GM18870 (cell line): ENCODE measurements at regions not wholly inside any gene's neighbourhood (a gene's known extent, or its start where the extent isn't known, plus 50 kb on each side); places are given as distances from the start of the nearest gene placed in this dataset.
"Not testable (repeated sequence)": the region's sequence is repeated elsewhere in the genome, so short reads cannot be mapped to it uniquely, and the experiment has no call there.

Experiments
- ATAC-seq: cut with Tn5 transposase; IDR thresholded peaks from one replicate; pipeline ENCODE4 v1.9.1; 2021; ENCODE audit warnings: moderate library complexity; ENCODE audit not compliant: unreplicated experiment

DNA sequence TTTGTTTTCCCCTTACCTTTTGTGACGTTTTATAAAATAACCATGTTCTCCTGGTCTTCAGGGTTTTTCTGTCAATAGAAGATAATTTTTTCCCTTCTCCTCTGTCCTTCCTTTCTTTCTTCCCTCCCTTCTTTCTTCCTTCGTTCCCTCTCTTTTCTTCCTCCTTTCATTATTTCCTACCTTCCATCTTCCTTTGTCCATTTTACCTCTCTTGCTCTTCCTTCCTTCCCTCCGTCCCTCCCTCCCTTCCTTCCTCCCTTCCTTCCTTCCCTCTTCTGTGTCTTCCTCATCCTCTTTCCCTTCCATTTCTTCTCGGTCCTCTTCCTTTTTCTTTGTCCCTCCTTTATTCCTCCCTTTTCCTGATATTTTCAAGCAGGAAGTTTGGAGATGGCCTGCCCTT is 128.2 kb downstream of the TEX36 start:
- no peak for ATAC-seq

DNA sequence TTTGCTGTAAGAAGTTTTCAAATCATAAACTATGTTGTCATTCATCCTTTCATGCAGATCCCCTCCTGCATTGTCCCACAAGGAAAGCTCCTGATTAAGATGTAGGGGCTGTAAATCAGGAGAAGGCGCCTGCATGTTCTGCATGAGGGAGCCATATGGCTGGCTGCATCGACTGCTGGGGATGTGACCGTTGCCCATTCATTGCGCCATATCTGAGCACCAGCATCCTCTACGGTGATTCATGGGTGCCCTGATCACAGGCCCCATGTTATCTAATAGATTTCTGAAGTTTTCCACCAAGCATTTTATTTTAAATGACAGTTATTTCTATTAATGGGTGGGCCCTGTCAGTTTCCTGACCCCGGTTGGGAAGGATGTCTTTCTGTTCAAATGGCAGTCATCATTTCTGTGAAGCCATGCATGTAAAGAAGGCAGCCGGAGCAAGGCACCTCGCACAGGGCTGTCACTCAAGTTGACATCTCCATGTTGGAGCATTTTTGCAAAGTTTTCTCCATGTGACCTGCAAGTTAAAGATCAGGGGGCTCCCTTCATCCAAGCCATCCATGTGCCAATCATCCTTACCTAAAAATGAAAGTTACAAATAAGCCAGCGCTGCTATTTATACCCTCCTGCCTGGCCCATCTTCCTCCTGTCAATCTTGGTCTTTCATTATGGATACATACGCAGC is 128.8 kb downstream of the TEX36 start:
- no peak for ATAC-seq

DNA sequence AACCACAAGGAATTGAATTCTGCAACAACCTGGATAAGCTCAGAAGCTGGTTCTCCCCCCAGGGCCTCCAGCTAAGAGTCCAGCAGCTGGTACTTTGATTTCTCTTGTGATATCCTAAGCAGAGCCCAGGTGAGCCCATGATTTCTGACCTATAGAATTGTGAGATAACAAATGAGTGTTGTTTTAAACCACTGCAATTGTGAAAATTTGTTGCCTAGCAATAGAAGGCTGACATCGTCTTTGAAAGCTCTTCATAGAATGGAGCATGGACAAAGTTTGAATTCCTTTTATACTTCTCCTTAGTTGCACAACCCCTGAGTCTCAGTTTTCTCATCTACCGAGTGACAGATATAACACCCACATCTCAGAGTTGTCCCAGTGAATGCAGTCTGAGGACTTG is 129.9 kb downstream of the TEX36 start:
- no peak for ATAC-seq

DNA sequence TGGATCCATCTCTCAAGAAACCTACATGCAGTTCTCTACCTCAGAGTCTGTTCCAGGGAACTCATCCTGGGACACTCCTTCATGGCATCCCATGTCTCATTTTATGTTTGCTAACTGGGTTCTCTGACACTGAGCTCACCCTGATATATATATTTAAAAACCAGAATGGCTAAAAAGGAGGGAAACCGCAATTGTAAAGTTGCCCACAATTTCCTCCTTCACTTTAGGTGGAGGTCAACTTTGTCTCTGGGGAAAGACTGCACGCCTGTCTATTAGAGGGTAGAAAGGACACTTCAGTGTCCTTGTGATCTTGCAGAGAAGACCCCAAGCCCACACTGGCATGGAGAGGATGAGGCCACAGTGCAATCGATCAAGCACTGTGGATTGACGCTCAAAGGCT is 131.7 kb downstream of the TEX36 start:
- no peak for ATAC-seq

DNA sequence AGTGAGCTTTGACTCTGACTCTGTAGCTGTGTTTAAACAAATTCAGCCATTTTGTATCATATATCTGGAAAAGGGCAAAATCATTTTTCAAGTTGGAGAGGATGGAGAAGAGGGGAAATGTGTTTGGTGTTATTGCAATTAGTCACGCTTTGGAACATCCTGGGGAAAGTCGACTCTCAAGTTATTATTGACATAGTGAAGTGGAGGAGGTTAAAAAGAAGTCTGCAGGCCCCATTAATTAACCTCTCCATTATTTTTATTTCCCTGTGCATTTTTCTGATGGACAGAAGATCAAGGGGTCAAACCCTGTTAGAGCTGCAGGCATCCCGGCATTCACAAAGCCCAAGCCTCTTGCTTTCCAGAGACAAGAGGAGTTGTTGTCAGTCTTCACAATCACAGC is 132.6 kb downstream of the TEX36 start:
- ATAC-seq = no peak

DNA sequence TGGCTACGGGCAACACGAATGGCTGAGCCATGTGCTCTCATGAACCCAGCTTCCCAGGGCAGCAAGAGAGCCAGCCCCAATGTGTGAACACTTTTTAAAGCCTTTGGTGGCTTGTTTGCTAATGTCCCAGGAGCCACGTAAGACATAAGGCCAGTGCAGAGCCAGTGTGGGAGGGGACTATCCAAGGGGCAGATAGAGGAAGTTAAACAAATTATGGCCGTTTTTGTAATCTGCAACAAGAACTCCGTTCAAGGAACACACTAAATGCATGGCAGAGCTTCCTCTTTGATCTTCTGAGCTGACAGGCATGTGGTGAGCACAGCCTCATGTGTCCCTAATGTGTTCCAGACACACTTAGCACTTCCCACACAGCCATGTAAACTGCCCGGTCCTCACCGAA is 133.3 kb downstream of the TEX36 start:
- no peak for ATAC-seq

DNA sequence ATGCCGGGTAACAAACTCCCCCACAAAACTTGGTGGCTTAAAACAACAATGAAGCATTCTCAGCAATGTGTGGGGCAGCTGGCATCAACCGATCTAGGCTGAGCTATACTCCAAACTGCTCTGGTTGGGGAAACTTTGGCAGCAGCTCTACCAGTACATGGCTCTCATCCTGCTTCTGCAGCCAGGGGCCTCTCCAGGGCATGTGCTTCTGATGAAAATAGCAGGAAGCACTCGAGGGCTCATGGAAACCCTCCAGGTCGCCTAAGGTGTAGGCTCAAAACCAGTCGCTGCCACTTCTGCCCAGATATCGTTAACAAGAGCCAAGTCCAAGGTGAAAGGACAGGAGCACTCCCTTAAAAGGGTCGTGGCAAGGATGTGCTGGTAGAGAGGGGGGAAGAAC is 134.1 kb downstream of the TEX36 start:
- no peak for ATAC-seq

DNA sequence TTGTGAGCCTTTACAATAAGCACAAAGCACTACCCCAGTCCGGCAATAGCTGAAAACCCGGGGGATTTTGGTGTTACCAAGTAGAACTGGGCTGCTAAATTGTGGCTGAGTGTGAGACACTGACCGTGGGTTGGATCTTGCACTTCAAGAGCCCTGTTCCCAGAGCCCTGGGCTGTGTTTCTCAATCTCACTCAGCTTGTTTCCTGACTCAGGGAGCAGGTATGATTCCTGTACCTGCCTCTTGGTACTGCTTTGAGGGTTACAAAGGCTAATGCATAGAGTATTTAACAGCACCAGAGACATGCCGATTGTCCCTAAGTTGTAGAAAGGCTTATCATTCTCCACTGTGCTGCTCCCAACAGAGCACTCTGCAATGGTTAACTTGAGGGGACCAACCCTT is 134.6 kb downstream of the TEX36 start:
- ATAC-seq = no peak

DNA sequence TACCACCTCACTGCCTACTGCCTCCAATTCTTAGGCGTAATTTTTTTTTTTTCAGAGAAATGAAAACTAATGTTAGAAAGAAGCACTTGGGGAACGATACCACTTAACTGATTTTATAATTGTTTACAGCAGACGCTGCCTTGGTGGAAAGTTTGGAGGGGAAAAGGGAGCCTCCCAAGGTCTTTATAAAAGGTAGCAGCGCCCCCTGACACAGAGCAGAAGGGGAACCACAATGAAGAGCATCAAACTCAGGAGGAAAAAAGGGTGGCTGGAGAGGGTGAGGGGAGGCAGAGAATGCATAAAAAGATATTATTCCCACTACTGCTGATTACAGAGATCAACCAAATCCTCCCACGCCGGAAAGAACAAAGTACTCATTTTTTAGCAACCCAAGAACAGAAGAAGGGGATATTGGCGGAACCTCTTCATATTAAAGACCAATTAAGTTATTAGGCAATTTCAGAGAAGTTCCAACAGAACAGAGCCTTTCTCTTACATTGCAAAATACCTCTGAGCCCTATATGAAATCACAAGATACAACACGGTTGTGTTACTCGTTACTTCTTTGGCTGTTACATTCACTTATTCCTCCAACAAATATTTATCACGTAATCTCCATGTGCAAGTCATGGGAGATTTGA is 135.8 kb downstream of the TEX36 start:
- no peak for ATAC-seq

DNA sequence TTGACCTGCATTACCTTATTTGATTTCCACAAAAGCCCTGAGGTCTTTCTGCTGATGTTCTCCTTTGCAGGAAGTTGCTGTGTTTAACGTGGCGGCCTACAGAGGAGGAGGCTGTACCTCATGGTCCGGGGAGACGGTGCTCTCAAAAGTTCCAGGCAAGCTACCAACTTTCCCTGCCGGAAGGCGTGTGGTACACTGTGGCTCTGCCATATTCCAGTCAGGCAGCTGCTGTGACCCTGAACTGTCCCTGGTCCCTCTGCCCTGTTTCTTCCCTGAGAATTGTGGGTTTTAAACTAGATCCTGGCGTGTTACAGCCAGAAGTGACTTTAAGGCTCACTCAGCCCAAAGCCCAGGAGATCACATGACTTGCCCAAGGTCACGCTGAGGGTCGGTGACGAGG is 139.2 kb downstream of the TEX36 start:
- no peak for ATAC-seq

DNA sequence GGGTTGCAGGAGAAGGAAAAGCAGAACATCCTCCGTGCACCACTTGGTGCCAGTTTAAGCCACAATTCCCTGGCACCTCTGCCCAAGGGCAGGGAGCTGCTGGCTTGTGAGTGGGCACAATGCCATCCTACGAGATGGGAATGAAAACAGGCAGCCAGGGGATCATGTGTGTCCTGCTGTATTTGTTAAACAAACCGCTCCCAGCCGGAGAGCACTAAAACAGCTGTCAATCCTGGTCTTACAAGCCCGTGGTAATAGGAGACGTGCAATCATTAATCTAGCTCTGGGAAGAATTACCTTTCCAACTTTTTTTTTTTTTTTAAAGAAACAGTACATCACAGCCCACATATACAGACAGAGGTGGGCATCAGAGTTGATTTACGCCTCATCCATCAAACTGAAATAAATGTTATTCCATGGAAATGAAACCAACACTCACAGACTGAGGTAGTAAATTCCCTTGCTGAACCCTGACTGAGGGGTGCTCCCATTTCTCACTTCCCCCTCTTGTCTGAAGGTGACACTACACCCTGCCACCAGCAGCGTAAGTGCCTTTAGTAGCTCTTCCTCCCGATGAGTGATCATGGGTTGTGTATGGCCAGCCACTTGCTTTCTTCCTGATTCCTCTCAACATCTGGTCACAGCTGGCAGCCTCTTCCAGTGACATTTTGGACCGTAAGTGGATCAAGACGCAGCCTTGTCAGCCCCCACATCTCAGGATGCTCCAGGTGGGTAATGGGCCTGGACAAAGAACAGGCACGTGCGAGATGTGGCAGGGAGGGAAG is 143.8 kb downstream of the TEX36 start:
- no peak for ATAC-seq

DNA sequence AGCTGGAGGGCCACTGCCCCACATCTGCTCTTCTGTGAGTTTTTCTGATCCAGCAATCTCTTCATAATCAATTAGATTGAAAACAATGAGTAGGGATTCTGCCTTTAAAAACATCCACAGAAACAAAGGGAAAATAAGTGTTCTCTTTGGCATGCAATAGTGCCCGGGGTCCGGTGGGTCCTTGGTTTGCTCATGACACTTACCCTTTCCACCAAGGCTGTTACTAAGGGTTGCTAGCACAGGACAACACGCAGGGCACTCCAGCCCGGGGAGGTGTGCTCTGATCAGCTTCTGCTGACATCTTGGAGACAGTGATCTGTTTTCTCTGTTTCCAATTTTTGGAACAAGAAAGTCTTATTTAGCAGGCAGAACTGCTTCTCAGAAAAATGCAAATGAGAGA is 146.7 kb downstream of the TEX36 start:
- no peak for ATAC-seq

DNA sequence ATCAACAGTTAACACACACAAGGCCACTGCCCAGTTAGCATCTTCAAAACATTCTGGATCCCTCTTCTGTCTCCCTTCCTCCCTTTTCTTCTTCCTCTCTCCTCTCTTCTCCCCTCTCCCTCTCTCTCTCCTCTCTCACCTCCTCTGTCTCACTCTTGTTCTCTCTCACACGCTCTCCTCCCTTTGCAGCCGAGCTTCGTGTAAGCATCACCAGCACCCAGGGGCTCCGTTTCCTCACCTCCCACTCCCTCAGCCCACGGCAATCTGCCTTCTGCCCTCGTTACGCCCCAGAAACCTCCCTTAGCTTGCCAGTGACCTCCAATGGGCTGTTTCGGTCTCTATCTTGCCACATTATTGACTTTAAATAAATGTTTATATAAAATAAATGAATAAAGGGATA is 147.4 kb downstream of the TEX36 start:
- no peak for ATAC-seq

DNA sequence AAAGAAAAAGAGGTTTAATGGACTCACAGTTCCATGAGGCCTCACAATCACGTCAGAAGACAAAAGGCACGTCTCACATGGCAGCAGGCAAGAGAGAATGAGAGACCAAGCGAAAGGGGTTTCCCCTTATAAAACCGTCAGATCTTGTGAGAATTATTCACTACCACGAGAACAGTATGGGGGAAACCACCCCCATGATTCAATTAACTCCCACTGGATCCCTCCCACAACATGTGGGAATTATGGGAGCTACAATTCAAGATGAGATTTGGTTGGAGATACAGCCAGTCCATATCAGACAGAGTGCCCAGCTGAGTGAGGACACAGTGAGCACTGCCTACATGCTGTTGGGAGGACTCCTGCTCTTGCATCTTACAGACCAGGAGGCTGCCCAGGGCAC is 148.4 kb downstream of the TEX36 start:
- ATAC-seq = no peak

DNA sequence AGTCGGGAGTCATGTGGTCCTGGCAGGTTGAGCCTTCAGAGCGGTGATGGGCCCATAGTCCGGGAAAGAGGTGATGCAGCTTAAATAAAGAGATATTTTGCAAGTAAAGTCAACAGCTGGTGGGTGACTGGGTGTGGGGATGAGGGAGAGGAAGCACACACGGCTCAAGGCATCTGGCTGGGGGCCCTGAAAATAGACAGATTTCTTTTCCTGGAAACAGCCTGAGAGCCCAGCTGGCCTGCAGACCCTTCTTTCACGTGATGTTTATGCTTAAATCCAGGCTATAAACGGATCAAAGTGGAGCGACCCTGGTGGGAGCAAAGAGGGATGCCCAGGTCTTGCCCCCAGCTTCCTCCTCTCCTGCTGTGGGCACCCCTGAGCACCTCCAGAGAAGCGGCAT is 149.1 kb downstream of the TEX36 start:
- ATAC-seq = no peak

DNA sequence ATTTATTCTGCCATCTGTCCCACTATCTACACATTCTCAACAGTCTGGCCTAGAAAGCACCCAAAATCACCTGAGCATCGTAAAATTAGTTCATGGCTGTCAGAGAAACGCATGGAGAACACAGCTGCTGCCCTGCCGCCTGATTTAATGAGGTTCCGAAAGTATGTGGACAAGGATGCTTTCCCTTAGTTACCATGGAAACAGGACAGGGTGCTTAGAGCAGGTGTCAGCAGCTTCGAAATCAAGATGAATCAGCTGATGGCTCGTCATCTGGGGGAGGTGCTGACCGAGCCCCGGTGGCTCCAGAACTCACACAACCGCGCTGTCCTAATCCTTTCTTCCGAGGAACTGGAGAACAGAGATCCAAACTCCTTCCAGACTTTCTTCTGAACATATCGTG is 151.5 kb downstream of the TEX36 start:
- ATAC-seq = no peak

DNA sequence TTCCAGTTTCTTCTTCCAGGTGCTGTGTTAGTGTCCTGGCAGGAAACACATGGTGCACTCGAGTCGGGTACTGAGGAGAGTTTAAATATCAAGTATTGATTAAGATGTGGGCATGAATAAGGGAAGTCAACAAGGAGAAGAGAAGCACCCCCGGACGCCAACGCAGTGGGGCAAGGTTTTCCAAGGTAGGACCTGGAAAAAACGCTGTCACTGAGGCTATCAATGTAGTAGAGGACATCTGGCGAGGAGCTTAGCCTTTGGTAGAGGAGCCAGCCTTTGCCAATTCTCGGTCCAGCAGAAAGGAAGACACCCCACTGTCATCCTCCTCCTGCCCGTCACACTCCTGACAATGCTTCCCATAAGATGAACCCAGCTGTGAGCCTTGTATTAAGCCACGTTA is 159.6 kb downstream of the TEX36 start:
- ATAC-seq = no peak

DNA sequence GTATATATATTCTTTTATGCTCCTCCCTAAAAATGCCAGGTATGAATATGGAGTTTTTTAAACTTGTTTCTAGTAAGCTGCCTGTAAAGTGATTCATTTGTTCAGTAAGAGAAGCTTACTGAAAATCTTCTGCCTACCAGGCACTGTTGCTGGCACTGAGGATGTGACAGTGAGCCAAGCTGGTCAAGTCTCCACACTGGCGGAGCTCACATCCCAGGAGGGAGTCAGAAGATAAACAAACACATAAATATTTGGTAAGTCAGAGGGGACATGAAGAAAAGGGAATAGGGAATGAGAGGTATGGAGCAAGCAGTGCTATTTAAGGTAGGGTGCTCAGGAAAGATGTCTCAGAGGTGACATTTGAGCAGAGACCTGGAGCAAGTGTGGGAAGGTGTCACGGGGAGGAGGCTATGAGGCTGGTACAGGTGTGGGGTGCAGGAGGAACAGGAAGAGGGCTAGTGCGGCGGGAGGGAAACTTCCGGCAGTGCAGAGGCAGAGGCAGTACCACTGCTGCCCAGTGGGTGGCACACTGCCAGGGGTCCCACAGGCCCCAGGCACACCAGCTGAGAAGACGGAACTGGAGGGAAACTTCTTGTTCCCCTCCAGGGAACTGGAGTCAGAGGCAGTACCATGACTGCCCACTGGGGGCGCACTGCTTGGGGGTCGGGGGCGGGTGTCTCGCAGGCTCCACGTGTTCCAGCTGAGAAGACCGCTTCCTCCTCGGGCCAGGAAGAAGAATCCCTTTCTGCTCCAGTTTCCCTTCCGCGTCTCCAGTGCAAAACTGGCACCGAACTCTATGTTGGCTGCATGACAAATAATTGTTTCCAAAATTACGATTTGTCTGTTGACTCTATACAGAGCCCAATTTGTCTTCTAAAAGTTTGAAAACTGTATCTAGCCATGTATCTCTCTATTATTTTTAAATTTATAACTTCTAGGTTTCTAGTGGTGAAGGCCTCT is 161.0 kb downstream of the TEX36 start:
- ATAC-seq = no peak

DNA sequence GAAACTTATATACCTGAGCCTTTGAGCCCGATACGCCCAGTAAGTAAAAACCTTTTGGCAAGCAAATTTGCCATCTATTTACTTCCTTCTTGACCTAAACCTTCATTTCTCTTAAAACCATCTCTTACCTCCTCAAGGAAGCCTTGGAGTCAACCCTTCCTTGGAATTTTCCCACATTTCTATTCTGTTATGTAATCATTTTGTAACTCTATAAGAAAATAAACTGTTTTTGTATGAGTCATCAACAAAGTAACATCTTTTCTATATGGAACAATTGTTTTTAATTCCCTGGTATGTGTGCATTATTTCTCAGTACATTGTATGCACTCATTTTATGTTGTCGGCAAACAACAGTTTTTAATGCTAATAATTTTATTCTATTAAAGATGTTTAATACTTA is 162.0 kb downstream of the TEX36 start:
- ATAC-seq = no peak

DNA sequence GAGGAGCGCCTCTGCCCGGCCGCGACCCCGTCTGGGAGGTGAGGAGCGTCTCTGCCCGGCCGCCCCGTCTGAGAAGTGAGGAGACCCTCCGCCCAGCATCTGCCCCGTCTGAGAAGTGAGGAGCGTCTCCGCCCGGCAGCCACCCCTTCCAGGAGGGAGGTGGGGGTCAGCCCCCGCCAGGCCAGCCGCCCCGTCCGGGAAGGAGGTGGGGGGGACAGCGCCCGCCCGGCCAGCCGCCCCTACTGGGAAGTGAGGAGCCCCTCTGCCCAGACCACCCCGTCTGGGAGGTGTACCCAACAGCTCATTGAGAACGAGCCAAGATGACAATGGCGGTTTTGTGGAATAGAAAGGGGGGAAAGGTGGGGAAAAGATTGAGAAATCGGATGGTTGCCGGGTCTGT is 164.6 kb downstream of the TEX36 start:
- ATAC-seq = not testable (repeated sequence)

DNA sequence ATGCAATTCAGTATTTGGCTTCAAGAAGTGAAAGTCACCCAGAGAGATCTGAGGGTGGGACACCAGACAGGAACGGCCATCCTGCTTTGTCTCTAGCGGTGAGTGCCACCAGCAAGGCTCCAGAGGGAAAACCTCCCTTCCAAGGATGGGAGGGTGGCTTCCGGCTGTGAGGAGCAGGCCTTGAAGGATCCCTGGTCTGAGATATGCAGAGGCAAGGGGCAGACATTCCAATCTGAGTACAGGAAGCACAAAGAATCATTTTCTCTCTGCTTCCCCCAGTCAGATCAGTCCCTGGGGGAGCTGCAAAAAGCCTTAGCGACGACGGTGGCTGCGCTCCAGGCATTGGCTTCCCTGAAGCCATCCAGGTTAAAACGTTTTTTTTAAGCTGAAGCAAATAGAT is 167.4 kb downstream of the TEX36 start:
- ATAC-seq = no peak
